ENCODE measurements at regions not wholly inside any gene's neighbourhood (a gene's known extent, or its start where the extent isn't known, plus 50 kb on each side); places are given as distances from the start of the nearest gene placed in this dataset.

DNA sequence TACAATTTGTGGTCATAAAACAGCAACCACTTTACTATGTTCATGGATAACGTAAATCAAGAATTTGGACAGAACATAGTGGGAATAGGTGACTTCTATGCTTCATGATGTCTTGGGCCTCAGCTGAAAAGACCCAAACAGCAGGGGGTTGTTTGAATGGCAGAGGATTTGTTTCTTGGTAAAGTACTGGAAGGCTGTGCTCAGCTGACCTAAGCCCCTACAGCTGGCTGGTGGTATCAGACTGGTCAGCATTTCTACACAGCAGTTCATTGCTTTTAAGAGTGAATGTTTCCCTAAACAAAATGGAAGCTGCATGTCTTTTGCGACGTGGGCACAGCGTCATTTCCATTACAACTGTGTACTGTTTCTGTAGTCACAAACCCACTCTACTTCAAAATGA, 148.5 kb upstream of the DEFB112 start:
- TF ChIP-seq, protein P1, sequence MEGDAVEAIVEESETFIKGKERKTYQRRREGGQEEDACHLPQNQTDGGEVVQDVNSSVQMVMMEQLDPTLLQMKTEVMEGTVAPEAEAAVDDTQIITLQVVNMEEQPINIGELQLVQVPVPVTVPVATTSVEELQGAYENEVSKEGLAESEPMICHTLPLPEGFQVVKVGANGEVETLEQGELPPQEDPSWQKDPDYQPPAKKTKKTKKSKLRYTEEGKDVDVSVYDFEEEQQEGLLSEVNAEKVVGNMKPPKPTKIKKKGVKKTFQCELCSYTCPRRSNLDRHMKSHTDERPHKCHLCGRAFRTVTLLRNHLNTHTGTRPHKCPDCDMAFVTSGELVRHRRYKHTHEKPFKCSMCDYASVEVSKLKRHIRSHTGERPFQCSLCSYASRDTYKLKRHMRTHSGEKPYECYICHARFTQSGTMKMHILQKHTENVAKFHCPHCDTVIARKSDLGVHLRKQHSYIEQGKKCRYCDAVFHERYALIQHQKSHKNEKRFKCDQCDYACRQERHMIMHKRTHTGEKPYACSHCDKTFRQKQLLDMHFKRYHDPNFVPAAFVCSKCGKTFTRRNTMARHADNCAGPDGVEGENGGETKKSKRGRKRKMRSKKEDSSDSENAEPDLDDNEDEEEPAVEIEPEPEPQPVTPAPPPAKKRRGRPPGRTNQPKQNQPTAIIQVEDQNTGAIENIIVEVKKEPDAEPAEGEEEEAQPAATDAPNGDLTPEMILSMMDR (IDR thresholded peaks at IDR 0.05) = no peak
- TF ChIP-seq, protein P2, sequence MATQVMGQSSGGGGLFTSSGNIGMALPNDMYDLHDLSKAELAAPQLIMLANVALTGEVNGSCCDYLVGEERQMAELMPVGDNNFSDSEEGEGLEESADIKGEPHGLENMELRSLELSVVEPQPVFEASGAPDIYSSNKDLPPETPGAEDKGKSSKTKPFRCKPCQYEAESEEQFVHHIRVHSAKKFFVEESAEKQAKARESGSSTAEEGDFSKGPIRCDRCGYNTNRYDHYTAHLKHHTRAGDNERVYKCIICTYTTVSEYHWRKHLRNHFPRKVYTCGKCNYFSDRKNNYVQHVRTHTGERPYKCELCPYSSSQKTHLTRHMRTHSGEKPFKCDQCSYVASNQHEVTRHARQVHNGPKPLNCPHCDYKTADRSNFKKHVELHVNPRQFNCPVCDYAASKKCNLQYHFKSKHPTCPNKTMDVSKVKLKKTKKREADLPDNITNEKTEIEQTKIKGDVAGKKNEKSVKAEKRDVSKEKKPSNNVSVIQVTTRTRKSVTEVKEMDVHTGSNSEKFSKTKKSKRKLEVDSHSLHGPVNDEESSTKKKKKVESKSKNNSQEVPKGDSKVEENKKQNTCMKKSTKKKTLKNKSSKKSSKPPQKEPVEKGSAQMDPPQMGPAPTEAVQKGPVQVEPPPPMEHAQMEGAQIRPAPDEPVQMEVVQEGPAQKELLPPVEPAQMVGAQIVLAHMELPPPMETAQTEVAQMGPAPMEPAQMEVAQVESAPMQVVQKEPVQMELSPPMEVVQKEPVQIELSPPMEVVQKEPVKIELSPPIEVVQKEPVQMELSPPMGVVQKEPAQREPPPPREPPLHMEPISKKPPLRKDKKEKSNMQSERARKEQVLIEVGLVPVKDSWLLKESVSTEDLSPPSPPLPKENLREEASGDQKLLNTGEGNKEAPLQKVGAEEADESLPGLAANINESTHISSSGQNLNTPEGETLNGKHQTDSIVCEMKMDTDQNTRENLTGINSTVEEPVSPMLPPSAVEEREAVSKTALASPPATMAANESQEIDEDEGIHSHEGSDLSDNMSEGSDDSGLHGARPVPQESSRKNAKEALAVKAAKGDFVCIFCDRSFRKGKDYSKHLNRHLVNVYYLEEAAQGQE (IDR thresholded peaks at IDR 0.05; ENCODE audit: insufficient read depth in 1 of 2, low read depth in 2 of 2, low read length in 1 of 2) = no peak
- no peak for TF ChIP-seq POLR2AphosphoS5 (IDR thresholded peaks at IDR 0.05; ENCODE audit: low read depth, low read length)
